HuH-7.5 (cell line): ENCODE measurements at regions not wholly inside any gene's neighbourhood (a gene's known extent, or its start where the extent isn't known, plus 50 kb on each side); places are given as distances from the start of the nearest gene placed in this dataset.

Experiments used
- DNase-seq: peaks from one replicate; pipeline ENCODE4 v3.0.0; 2011; ENCODE audit warnings: low spot score

GRCh38 chr7:17181482-17181881 lies 117.0 kb upstream of the AHR start:
- no peak for DNase-seq

GRCh38 chr7:17183630-17184328 lies 114.7 kb upstream of the AHR start:
- no peak for DNase-seq

GRCh38 chr7:17184805-17185689 lies 113.4 kb upstream of the AHR start:
- no peak for DNase-seq

GRCh38 chr7:17185690-17186070 lies 112.8 kb upstream of the AHR start:
- DNase-seq: no peak

GRCh38 chr7:17186745-17187530 lies 111.5 kb upstream of the AHR start:
- DNase-seq: no peak

GRCh38 chr7:17194656-17195055 lies 103.8 kb upstream of the AHR start:
- no peak for DNase-seq

- no peak for DNase-seq
These were observed 102.9 kb upstream of the AHR start for GRCh38 chr7:17195576-17195975.

- DNase-seq: no peak
These were observed 92.5 kb upstream of the AHR start for GRCh38 chr7:17205910-17206309.

- peak; percentile 43 for DNase-seq
These were observed 92.0 kb upstream of the AHR start for GRCh38 chr7:17206349-17206905.

GRCh38 chr7:17207220-17207619 lies 91.2 kb upstream of the AHR start:
- peak; percentile 16 for DNase-seq

- no peak for DNase-seq
These were observed 89.4 kb upstream of the AHR start for GRCh38 chr7:17209101-17209500.

- no peak for DNase-seq
These were observed 87.1 kb upstream of the AHR start for GRCh38 chr7:17211307-17211836.

- no peak for DNase-seq
These were observed 86.3 kb upstream of the AHR start for GRCh38 chr7:17212188-17212587.

GRCh38 chr7:17227766-17228490 lies 70.5 kb upstream of the AHR start:
- no peak for DNase-seq

- no peak for DNase-seq
These were observed 69.2 kb upstream of the AHR start for GRCh38 chr7:17229228-17229627.

- no peak for DNase-seq
These were observed 68.2 kb upstream of the AHR start for GRCh38 chr7:17230099-17230807.

GRCh38 chr7:17233603-17234002 lies 64.8 kb upstream of the AHR start:
- DNase-seq: no peak

- DNase-seq: no peak
These were observed 64.4 kb upstream of the AHR start for GRCh38 chr7:17234030-17234397.

- no peak for DNase-seq
These were observed 63.9 kb upstream of the AHR start for GRCh38 chr7:17234398-17235031.

GRCh38 chr7:17236171-17236570 lies 62.3 kb upstream of the AHR start:
- DNase-seq: no peak
